Activated naive CD4-positive, alpha-beta T cell treated with anti-CD3 and anti-CD28 coated beads, Interleukin-2, amount 50 U/mL, for 72 hours (primary cell): ENCODE measurements at regions not wholly inside any gene's neighbourhood (a gene's known extent, or its start where the extent isn't known, plus 50 kb on each side); places are given as distances from the start of the nearest gene placed in this dataset.

ENCODE experiments used
- ATAC-seq, 2 donors: fragments of 150-1000 bp; cut with Tn5 transposase; 2 replicates each; pipeline ENCODE4 v1.10.0; 2021; ENCODE audit warnings: mild to moderate bottlenecking in 2 of 2, moderate library complexity in 2 of 2
- DNase-seq, 2 donors: peaks; one replicate each; pipeline ENCODE4 v3.0.0; 2021 to 2022; ENCODE audit warnings: low spot score in 2 of 2
- H3K27ac Mint-ChIP-seq, 2 donors: one replicate each; pipeline ENCODE4 v1.8.0; 2022; ENCODE audit warnings: mild to moderate bottlenecking in 2 of 2, mixed read lengths in 2 of 2
- H3K36me3 Mint-ChIP-seq, 2 donors: one replicate each; pipeline ENCODE4 v1.8.0; 2022; ENCODE audit warnings: mixed read lengths in 2 of 2
- H3K9me3 Mint-ChIP-seq, 2 donors: one replicate each; pipeline ENCODE4 v1.8.0; 2022; ENCODE audit warnings: mixed read lengths in 2 of 2

DNA sequence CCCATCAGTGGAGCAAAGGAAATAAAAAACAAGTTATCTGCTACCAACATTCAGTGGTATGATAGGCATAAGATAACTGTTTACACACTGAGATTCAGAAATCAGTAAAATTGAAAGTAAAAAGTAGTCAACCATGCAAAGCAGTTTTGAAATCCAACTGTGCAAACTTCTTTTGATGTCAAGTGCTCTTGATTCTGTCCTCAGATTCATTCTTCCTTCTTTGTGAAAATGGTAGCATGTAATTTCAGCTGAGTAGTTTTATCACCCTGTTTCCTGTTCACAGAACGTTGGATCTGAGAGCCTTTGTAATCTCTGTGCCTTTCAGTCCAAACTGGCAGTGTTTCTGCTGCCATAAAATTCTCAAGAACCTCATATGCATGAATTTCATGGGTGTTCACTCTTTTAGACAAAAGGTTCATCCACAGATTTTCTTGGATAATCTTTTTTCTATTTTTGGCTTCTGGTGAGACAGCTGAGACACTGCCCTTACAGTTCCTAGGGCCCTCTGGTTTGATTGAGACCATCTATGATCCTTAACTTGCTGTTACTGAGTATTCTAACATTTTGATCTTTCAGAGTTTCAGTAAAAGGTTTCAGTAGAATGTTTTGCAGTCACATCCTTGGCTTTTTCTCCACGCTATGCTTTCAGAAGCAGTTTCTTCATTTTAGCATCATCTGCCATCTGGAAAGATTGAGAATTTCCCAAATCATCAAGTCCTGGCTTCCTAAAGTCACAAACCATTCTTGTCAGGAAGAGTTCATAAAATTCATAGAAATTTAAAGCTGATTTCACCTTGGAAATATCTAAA is 272.3 kb upstream of the EPHA4 start:
- no peak for ATAC-seq
- Mint-ChIP-seq H3K27ac (no peak overlapping the region), H3K9me3 (no peaks in the 10 kb centered on the region), H3K36me3 (no peaks in the 10 kb centered on the region)
- DNase-seq: no peak

DNA sequence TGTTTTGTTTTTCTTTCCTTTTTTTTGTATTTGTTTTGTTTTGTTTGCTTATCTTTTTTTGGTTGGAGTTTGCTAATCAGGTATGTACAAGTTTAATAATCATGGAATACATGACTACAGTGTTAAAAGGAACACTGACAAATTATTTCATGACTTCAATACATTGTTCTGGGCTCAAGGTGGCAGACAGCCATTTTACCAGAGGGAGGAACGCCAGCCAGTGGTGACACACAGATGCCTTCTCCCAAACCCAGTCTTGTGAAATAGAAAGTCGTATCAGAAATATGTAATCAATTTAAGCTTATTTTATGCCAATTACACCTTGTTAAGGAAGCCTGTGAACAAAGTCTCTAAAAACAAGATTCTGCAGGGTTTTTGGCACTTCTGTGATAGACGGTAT is 264.0 kb upstream of the EPHA4 start:
- H3K36me3 Mint-ChIP-seq: no peaks in the 10 kb centered on the region
- peaks cover 4 to 11% of the 10 kb centered on the region in 2 donors for H3K9me3 Mint-ChIP-seq
- no peak for DNase-seq
- ATAC-seq: no peak
- H3K27ac Mint-ChIP-seq: no peak overlapping the region

DNA sequence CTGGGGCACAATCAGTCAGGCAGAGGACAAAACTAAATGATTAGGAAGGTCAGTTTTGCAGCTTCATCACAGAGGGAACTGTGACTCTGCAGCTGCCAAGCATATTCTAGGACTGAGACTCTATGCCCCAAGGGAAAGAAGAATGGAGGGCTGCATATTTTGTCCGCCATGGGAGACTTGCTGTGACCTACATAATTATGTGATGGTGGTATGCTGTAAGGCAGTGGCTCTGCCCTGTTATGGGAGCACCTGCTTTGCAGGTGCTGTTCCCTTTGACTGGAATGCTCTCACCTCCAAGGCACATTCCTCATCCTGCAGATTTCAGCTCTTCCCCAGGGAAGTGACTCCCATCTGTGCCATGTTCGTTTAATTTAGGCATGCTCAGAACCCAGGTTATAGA is 261.9 kb upstream of the EPHA4 start:
- ATAC-seq: no peak
- Mint-ChIP-seq H3K27ac (no peak overlapping the region), H3K9me3 (peaks cover 8 to 12% of the 10 kb centered on the region in 2 donors), H3K36me3 (no peaks in the 10 kb centered on the region)
- no peak for DNase-seq

DNA sequence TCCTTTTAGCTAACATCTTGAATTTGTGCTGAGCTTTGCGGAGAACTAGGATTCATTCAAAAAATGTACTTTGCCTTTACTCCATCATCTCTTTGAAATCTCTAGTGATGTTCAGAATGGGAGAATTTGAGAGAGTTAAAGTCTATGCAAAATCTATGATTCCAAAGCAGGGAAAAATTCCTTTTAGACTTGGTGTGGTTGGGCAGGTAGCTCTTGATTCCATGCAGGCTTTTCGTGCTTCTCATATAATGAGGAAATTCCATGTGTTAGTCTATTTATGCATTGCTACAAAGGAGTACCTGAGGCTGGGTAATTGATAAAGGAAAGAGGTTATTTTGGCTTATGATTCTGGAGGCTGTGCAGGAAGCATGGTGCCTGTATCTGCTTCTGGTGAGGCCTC is 258.9 kb upstream of the EPHA4 start:
- Mint-ChIP-seq H3K27ac (no peak overlapping the region), H3K9me3 (peaks cover 12 to 21% of the 10 kb centered on the region in 2 donors), H3K36me3 (no peaks in the 10 kb centered on the region)
- no peak for DNase-seq
- ATAC-seq: no peak

DNA sequence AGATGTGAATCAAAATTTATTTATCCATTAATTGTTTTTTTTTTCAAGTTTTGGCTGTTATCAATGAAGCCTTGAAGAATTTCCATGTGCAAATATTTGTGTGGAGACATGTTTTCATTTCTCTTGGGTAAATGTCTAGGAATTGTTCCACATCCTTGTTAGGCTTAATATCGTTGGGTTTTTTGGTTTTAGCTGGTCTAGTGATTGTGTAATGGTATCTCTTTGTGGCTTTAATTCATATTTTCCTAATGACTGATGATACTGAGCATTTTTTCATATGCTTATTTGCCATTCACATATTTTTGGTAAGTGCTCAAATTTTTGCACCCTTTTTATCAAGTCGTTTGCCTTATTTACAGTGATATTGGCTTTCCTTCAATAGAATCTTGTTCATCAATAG is 250.3 kb upstream of the EPHA4 start:
- no peaks in the 10 kb centered on the region for H3K36me3 Mint-ChIP-seq
- DNase-seq (no peak), ATAC-seq (no peak)
- no peaks in the 10 kb centered on the region for H3K9me3 Mint-ChIP-seq
- no peak overlapping the region for H3K27ac Mint-ChIP-seq

DNA sequence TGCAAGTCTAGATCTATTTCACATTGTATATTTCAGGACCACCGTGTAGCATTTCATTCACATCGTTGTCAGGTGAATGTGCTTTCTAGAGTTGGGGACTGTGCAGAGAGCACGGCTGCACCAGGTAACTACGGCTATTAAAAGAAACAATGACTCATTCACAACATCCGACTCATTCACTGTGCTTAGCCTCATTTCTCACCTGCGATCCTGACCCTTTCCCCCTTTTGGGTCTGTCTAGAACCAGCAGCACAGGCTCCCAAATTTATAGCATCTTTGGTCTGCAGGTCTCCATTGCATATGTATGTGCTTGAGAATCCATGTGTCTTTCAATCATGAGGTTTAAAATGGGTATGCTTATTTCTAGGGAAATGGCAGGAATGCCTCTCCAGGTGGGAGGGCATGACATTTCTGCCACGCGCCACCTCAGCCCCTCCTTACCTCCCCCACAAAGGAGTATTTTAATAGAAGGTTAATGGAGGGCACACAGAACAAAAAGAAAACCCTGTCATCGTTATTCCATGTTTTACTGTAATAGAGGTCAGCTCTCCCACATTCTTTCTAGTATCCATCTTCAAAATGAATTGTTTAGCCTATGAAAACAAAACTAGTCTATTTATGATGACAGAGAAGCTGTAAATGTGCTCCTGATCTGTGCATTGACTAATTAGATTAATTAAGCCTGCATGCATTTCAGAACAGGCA is 246.7 kb upstream of the EPHA4 start:
- Mint-ChIP-seq H3K36me3 (no peaks in the 10 kb centered on the region), H3K27ac (no peak overlapping the region), H3K9me3 (peaks cover 0 to 6% of the 10 kb centered on the region in 2 donors)
- ATAC-seq (no peak), DNase-seq (no peak)

DNA sequence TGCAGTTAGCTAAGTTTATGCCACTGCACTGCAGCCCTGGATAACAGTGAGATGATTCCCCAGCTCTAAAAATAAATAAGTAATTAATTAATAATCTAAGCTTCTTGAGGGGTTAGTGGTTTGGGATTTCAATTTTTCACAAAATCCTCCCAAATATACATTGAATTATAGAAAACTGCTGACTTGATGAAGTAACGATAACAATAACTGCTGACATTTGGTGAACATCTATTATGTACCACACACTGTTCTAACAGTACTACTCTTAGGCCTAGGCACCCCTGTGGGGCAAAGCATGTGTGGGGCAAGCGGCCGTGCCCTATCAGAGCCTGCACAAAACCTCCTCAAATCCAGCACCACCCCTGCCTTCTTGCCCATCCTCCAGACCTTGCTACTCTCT is 245.8 kb upstream of the EPHA4 start:
- no peak for DNase-seq
- H3K9me3 Mint-ChIP-seq: peaks cover 0 to 6% of the 10 kb centered on the region in 2 donors
- H3K27ac Mint-ChIP-seq: no peak overlapping the region
- no peaks in the 10 kb centered on the region for H3K36me3 Mint-ChIP-seq
- no peak for ATAC-seq

DNA sequence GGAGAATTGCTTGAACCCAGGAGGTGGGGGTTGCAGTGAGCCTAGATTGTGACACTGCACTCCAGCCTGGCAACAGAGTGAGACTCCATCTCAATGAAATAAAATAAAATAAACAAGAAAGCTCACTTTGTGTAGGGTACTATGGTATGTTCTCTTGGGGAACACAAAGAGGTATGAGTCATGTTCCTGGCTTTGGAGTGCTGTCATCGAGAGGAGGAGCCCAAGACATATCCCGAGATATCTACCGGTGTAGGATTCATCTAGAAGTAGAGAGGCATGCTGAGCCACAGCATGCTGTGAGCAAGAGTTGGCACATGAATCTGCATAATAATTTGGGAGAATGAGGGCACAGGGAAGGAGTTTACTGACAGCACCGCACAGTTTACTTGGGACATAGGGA is 244.9 kb upstream of the EPHA4 start:
- DNase-seq (no peak), ATAC-seq (no peak)
- Mint-ChIP-seq H3K36me3 (no peaks in the 10 kb centered on the region), H3K9me3 (peaks cover 0 to 6% of the 10 kb centered on the region in 2 donors), H3K27ac (no peak overlapping the region)

DNA sequence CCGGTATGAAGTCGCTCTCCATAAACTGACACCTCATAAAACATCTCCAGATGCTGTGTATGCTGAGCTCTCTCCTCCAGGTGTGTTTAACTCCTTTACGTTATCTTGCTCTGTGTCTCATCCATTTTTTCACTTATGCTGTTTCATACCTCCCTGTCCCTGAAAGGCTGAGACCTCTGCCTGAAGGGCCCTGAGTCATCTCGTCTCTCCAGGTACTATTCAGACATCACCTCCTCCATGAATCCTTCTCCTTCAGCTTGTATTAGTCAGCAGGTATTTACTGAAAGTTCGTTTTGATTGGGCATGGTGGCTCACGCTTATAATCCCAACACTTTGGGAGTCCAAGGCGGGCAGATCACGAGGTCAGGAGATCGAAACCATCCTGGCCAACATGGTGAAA is 244.5 kb upstream of the EPHA4 start:
- Mint-ChIP-seq H3K9me3 (peaks cover 0 to 6% of the 10 kb centered on the region in 2 donors), H3K36me3 (no peaks in the 10 kb centered on the region)

DNA sequence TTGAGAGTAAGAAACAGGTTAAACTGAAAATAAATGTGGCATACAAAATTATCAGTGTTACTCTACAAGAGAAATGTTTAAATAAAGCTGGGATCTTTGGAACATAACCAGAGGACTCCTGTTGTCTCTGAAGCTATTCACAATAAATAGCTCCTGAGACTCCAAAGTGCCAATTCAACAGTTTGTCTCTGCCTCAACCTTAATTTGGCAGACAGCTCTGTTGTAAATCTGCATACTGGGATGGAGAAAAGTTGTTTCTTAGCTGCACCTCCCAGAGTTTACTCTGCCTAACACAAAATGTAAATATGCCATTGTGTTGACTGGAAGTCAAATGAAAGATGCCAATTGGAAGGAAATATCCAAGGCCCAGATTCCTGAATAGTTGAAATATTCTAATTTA is 238.5 kb upstream of the EPHA4 start:
- peaks cover 0 to 6% of the 10 kb centered on the region in 2 donors for H3K9me3 Mint-ChIP-seq
- no peak for DNase-seq
- no peaks in the 10 kb centered on the region for H3K36me3 Mint-ChIP-seq

More for the DNA sequence above, 244.5 kb upstream of the EPHA4 start:
- ATAC-seq (no peak), DNase-seq (no peak)
- H3K27ac Mint-ChIP-seq: no peak overlapping the region

DNA sequence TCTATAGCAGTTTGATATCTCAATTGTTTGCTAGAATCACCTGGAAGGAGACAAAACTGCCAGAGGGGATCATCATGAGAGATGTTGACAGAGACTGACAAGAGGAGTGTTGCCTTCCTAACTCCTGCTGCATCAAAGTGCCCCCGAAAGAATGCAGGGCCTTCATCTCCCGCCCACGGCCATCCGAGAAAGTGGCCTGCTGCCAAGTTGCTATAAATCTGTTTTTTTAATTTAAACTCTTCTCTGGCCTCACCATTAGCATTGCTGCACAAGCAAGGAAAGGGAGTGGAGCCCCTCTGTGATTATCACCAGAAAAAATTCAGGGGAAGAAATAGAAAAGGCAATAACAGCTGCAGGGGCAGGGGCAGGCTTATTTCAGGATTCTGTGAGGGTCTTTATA is 238.1 kb upstream of the EPHA4 start:
- Mint-ChIP-seq H3K27ac (no peak overlapping the region), H3K9me3 (peaks cover 0 to 6% of the 10 kb centered on the region in 2 donors), H3K36me3 (no peaks in the 10 kb centered on the region)
- DNase-seq (no peak), ATAC-seq (no peak)

More for the DNA sequence above, 238.5 kb upstream of the EPHA4 start:
- no peak overlapping the region for H3K27ac Mint-ChIP-seq
- ATAC-seq: no peak

DNA sequence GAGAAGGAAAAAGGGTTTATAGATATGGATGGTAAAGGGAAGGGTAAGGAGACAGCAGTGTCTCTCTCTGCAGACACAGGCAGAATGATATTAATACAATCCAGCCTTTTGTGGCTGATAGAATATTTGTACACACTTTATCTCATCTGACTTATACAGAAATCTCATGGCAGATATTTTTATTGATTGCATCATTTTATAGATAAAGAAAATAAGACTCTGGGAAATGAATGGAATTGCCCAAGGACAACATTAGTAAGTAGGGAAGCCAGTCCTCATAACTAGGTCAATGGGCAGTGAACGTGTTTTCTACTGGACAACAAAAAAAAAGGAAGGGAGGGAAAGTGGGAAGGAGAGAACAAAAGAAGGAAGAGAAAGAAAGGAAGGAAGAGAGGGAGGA is 236.4 kb upstream of the EPHA4 start:
- Mint-ChIP-seq H3K27ac (no peak overlapping the region), H3K36me3 (no peaks in the 10 kb centered on the region), H3K9me3 (peaks cover 0 to 14% of the 10 kb centered on the region in 2 donors)
- ATAC-seq (no peak), DNase-seq (no peak)

DNA sequence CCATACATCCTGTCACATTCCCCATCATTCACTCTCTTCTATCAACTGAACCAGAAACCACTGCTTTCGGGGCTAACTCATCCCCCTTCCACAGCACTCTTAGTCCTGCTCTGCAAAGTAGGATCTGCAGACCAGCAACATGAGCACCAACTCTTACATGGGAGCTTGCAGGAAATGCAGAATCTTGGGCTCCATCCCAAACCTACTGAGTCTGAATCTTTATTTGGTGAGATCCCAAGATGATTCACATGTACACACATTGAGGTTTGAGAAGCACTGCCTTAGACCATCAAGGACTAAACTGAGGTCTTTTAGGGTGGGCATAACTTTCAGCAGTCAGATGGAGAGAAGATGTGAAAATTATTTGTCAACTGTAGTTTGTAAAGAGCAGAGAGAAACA is 235.6 kb upstream of the EPHA4 start:
- H3K9me3 Mint-ChIP-seq: peaks cover 0 to 14% of the 10 kb centered on the region in 2 donors
- ATAC-seq: no peak
- DNase-seq: no peak
- no peak overlapping the region for H3K27ac Mint-ChIP-seq
- H3K36me3 Mint-ChIP-seq: no peaks in the 10 kb centered on the region

DNA sequence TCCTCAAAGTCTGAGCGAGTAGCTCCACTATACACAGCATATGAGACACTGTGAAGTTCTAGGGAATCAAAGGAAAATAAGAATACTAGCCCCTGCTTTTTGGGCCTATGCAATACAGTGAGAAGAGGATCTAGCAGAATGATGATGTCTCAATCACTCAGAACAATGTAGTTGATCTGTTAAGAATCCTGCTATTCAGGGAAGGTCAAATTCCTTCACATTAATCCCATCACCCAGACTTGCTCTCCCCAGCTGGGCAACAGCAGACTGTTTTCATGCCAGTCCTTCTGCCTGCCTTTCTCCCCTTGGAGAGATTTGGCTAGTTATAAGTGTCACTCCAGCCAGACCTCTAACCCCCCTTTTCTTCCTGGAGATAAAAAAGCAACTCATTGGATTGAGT is 230.0 kb upstream of the EPHA4 start:
- no peak overlapping the region for H3K27ac Mint-ChIP-seq
- H3K9me3 Mint-ChIP-seq: peaks cover 0 to 8% of the 10 kb centered on the region in 2 donors
- no peak for DNase-seq
- no peaks in the 10 kb centered on the region for H3K36me3 Mint-ChIP-seq
- ATAC-seq: no peak

DNA sequence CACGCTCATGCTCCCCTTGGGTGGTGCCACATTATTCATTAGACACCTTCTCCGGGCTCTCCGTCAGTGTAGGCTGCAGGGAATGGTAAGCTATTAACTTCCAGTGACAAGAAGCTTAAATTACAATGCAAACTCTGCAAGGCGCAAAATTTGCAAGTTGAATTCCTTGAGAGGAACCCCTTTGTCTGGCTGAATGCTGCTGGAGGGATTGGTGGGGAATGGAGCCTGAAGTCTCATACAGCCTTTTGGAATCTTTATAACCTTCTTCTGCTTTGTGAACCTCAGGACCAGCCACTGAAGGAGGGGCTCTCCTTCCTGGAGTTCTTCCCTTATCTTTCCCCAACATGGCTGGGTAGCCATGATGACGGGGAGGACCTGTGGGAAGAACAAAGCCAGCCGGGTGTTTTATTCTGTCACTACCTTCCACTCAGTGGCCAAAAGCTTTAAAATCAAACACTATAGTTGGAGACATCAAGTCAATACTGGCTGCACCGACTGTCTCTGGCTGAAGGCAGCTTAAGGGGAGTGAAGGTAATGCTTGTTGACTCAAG is 220.9 kb upstream of the EPHA4 start:
- Mint-ChIP-seq H3K27ac (no peak overlapping the region), H3K9me3 (peaks cover 0 to 5% of the 10 kb centered on the region in 2 donors), H3K36me3 (peaks cover 0 to 4% of the 10 kb centered on the region in 2 donors)
- no peak for DNase-seq
- no peak for ATAC-seq

DNA sequence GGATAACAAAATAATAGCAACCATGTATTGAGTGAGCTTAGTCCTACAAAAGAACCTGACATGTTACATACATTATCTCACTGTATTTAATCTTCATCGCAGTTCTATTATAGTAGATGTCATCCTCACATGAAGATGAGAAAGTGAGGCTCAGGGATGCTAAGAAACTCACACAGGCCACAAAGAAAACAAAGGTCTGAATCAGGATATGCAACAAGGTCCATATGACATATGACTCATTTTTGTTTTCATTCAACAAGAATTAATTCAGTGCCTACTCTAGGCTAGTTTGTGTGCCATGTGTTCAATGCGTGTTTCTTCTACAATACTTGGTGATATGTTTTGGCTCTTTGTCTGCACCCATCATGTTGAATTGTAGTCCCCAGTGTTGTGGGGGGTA is 219.7 kb upstream of the EPHA4 start:
- no peak for DNase-seq

DNA sequence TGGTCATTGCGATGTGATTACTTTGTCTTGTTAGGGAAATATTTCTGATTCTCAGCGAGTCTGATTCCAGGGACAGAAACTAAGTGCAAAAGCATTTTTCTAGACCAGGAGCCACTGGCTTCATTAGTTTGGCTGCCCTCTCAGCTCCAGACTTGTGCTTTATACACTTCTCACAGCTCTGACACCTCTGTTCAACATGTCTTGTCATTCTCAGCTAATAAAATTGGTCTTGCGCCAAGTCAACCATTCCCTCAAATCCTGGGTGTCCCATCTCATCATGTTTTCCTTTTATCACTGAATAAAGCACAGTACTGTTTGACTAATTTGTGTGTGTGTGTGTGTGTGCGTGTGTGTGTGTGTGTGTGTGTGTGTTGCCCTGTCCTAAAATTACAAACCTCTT is 215.5 kb upstream of the EPHA4 start:
- Mint-ChIP-seq H3K36me3 (no peaks in the 10 kb centered on the region), H3K9me3 (peaks cover 5% of the 10 kb centered on the region in 2 donors), H3K27ac (no peak overlapping the region)
- DNase-seq: no peak
- no peak for ATAC-seq

More for the DNA sequence above, 219.7 kb upstream of the EPHA4 start:
- ATAC-seq: no peak
- peaks cover 0 to 5% of the 10 kb centered on the region in 2 donors for H3K9me3 Mint-ChIP-seq
- H3K36me3 Mint-ChIP-seq: peaks cover 0 to 4% of the 10 kb centered on the region in 2 donors
- no peak overlapping the region for H3K27ac Mint-ChIP-seq
